Thyroid gland (tissue), 4 donors: ENCODE measurements at regions not wholly inside any gene's neighbourhood (a gene's known extent, or its start where the extent isn't known, plus 50 kb on each side); places are given as distances from the start of the nearest gene placed in this dataset.

Experiments used
- DNase-seq, 2 donors: peaks; one replicate each; pipeline ENCODE4 v3.0.0-alpha.2; 2019
- H3K27ac ChIP-seq, 3 donors: fragments of 200-600 bp; sonication (generic); 1 replicate in 2 of 3; 2 replicates in 1 of 3; pipeline ENCODE4 v1.5.1; 2016 to 2019; ENCODE audit warnings: mild to moderate bottlenecking in 1 of 3, moderate library complexity in 1 of 3
- H3K27me3 ChIP-seq: fragments of 200-600 bp; sonication (generic); one replicate; pipeline ENCODE4 v1.5.1; 2019
- H3K36me3 ChIP-seq, 2 donors: fragments of 200-600 bp; sonication (generic); one replicate each; pipeline ENCODE4 v1.5.1; 2016 to 2019
- H3K4me1 ChIP-seq, 2 donors: fragments of 200-600 bp; sonication (generic); one replicate each; pipeline ENCODE4 v1.5.1; 2017 to 2019
- H3K4me3 ChIP-seq, 3 donors: fragments of 200-600 bp; sonication (generic); replicated peaks in 1 of 3; 1 replicate in 2 of 3; 2 replicates in 1 of 3; pipeline ENCODE4 v1.5.1; 2016; ENCODE audit warnings: mild to moderate bottlenecking in 1 of 3
- H3K9me3 ChIP-seq: fragments of 200-600 bp; sonication (generic); one replicate; pipeline ENCODE4 v1.5.1; 2017
- POLR2A ChIP-seq, 2 donors: fragments of 450-650 bp; IDR thresholded peaks; one replicate each; pipeline ENCODE4 v1.6.1; 2017; ENCODE audit warnings: antibody characterized with exemption in 2 of 2, mild to moderate bottlenecking in 2 of 2, moderate library complexity in 1 of 2
- WGBS, 2 donors: methylation state at CpG; one replicate each; pipeline ENCODE4 v1.1.5; 2017; 5-methylcytosine and 5-hydroxymethylcytosine counted together
- intact Hi-C: fragments of 100-400 bp; cut with DNase I; formaldehyde crosslinking; loops from one replicate; pipeline ENCODE4 v1.15.1; 2023
- TF ChIP-seq, protein P1 (sequence below), 6 experiments: fragments of 200-600 bp in 3 of 6; fragments of 450-650 bp in 3 of 6; sonication (generic) in 3 of 6; IDR thresholded peaks; one replicate each; pipeline ENCODE4 v1.5.1; 2016 to 2019; ENCODE audit warnings: antibody characterized with exemption in 6 of 6, mild to moderate bottlenecking in 2 of 6, inconsistent platforms in 1 of 6, moderate library complexity in 1 of 6

- 65 to 67% methylated on average over 1 of the region's 1 CpG for WGBS, 2 donors
- Histone ChIP-seq H3K4me1 (no peaks in the 10 kb centered on the region), H3K27ac (no peak overlapping the region), H3K9me3 (no peaks in the 10 kb centered on the region), H3K36me3 (no peaks in the 10 kb centered on the region), H3K27me3 (no peaks in the 10 kb centered on the region), H3K4me3 (no peak overlapping the region)
- TF ChIP-seq, protein P1, sequence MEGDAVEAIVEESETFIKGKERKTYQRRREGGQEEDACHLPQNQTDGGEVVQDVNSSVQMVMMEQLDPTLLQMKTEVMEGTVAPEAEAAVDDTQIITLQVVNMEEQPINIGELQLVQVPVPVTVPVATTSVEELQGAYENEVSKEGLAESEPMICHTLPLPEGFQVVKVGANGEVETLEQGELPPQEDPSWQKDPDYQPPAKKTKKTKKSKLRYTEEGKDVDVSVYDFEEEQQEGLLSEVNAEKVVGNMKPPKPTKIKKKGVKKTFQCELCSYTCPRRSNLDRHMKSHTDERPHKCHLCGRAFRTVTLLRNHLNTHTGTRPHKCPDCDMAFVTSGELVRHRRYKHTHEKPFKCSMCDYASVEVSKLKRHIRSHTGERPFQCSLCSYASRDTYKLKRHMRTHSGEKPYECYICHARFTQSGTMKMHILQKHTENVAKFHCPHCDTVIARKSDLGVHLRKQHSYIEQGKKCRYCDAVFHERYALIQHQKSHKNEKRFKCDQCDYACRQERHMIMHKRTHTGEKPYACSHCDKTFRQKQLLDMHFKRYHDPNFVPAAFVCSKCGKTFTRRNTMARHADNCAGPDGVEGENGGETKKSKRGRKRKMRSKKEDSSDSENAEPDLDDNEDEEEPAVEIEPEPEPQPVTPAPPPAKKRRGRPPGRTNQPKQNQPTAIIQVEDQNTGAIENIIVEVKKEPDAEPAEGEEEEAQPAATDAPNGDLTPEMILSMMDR (IDR thresholded peaks at IDR 0.05), result no peak
- TF ChIP-seq POLR2A (IDR thresholded peaks at IDR 0.05), result no peak
- intact Hi-C loops, result no loop called here
- no peak for DNase-seq
These were observed 836.1 kb upstream of the TMPRSS15 start for GRCh38 chr21:19239696-19240095.

DNA sequence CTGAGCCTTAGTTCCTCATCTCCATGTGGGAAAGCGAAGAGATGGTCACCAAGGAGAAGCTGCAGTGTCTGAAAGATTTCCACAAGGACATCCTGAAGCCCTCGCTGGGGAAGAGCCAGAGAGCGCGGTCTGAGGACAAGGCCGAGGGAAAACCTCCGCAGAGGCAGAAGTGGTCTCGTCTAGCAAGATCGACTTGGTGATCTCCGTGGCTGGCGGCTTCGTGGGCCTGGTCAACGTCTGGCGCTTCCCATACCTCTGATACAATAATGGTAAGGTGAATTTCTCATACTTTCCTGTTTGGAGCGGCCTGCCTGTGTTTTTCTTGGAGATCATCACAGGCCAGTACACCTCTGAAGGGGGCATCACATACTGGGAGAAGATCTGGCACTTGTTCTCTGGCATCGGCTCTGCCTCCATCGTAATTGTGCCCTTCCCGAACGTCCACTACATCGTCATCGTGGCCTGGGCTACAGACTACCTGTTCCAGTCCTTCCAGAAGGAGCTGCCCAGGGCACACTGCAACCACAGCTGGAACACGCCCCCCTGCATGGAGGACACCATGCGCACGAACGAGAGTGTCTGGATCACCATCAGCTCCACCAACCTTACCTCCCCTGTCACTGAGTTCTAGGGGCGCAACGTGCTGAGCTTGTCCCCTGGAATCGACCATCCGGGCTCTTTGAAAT, 841.1 kb upstream of the TMPRSS15 start:
- no peak for DNase-seq
- intact Hi-C loops, result no loop called here
- no peak overlapping the region for H3K4me3 ChIP-seq
- TF ChIP-seq, protein P1 (IDR thresholded peaks at IDR 0.05), result no peak
- no peak for TF ChIP-seq POLR2A (IDR thresholded peaks at IDR 0.05)
- no peaks in the 10 kb centered on the region for H3K9me3 ChIP-seq
- H3K27ac ChIP-seq, result no peak overlapping the region
- H3K27me3 ChIP-seq, result no peaks in the 10 kb centered on the region
- H3K4me1 ChIP-seq, result no peaks in the 10 kb centered on the region
- H3K36me3 ChIP-seq, result no peaks in the 10 kb centered on the region
- 94 to 95% methylated on average over 28 of the region's 28 CpGs for WGBS, 2 donors

GRCh38 chr21:19245188-19245580, 841.6 kb upstream of the TMPRSS15 start:
- H3K36me3 ChIP-seq, result no peaks in the 10 kb centered on the region
- no peaks in the 10 kb centered on the region for H3K4me1 ChIP-seq
- intact Hi-C loops, result no loop called here
- H3K27ac ChIP-seq, result no peak overlapping the region
- H3K4me3 ChIP-seq, result no peak overlapping the region
- WGBS, 2 donors, result 96% methylated on average over 14 of the region's 14 CpGs
- H3K27me3 ChIP-seq, result no peaks in the 10 kb centered on the region
- no peaks in the 10 kb centered on the region for H3K9me3 ChIP-seq
- TF ChIP-seq POLR2A (IDR thresholded peaks at IDR 0.05), result no peak
- TF ChIP-seq, protein P1 (IDR thresholded peaks at IDR 0.05), result no peak
- no peak for DNase-seq

GRCh38 chr21:19246018-19246417, 842.4 kb upstream of the TMPRSS15 start:
- intact Hi-C loops, result no loop called here
- no peak for DNase-seq
- Histone ChIP-seq H3K36me3 (no peaks in the 10 kb centered on the region), H3K27me3 (no peaks in the 10 kb centered on the region), H3K4me3 (no peak overlapping the region), H3K27ac (no peak overlapping the region), H3K4me1 (no peaks in the 10 kb centered on the region), H3K9me3 (no peaks in the 10 kb centered on the region)
- no peak for TF ChIP-seq POLR2A (IDR thresholded peaks at IDR 0.05)
- TF ChIP-seq, protein P1 (IDR thresholded peaks at IDR 0.05), result no peak
- 96% methylated on average over 20 of the region's 20 CpGs for WGBS, 2 donors

DNA sequence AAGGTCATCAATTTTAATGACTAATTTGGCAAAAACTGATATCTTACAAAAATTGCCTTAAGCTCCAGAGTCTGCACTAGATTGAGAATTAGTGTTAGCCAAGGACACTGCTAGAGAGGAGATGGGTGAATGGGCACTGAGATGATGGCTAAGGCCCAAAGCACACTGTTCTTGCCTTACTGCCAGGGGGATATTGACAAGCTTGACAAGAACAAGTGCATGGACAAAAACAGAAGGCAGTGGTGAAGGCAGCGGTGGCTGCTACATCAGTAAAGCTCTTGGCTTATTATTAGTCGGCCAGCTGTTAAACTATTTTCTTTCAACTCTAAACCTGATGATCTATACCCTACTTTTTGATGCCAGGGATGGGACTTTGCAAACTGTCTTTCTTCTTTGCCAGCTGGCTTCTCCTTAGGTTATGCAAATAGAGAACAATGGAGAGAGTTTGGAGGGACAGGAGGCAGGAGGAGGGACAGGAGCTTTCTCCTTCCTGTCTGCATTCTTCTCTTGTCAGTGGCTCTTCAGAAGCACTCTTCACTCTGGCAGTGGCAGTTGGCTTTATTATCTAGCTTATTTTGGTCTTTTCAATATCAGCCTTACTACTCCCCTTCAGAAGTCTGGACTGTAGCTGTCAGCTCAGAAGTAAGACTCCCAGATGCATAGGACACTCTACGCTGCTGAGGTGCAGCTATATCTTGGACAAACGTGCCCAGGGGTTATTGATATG, 853.5 kb upstream of the TMPRSS15 start:
- no peak for TF ChIP-seq POLR2A (IDR thresholded peaks at IDR 0.05)
- TF ChIP-seq, protein P1 (IDR thresholded peaks at IDR 0.05), result no peak
- Histone ChIP-seq H3K36me3 (no peaks in the 10 kb centered on the region), H3K27ac (no peak overlapping the region), H3K27me3 (no peaks in the 10 kb centered on the region), H3K4me3 (no peak overlapping the region), H3K9me3 (no peaks in the 10 kb centered on the region), H3K4me1 (no peaks in the 10 kb centered on the region)
- no peak for DNase-seq
- intact Hi-C loops, result no loop called here
- 71 to 82% methylated on average over 4 of the region's 4 CpGs for WGBS, 2 donors
